GM18517 (cell line): ENCODE measurements at regions not wholly inside any gene's neighbourhood (a gene's known extent, or its start where the extent isn't known, plus 50 kb on each side); places are given as distances from the start of the nearest gene placed in this dataset.

Source experiments
- ATAC-seq: cut with Tn5 transposase; IDR thresholded peaks from one replicate; pipeline ENCODE4 v1.9.1; 2021; ENCODE audit warnings: mild to moderate bottlenecking, moderate library complexity; ENCODE audit not compliant: unreplicated experiment

- ATAC-seq, result no peak
Measured at GRCh38 chr4:4606321-4606720, 64.5 kb upstream of the STX18 start.

DNA sequence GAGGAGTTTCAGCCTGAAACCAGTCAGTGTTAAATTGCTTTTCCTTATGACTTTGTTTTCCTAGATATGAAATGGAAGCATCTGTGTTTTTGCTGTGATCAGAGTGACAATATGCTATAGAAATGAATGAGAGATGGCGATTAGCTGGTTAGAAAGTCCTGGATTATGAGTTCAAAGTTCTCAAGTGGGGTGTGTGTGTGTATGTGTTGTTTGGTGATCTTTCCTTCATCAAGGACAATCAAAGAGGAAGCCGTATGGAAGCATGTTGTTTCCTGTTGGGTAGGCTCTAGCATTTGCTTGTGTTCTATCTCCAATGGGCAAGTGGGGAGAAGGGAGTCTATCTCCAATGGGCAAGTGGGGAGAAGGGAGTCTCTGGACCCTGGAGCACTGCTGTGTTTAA lies 64.0 kb upstream of the STX18 start:
- no peak for ATAC-seq

DNA sequence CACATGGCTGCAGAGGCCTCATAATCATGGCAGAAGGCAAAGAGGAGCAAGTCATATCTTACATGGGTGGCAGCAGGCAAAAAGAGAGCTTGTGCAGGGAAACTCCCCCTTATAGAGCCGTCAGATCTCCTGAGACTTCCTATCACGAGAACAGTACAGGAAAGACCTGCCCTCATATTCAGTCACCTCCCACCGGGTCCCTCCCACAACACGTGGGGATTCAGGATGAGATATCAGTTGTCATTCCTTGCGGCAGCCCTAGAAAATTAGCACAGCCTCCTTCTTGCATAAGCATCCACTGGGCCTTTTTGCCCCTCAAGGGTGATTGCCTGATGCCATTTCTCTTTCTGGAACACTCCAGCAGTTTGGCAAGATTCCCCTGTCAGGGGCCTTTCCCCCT lies 61.7 kb upstream of the STX18 start:
- no peak for ATAC-seq

GRCh38 chr4:4603067-4603466 lies 61.2 kb upstream of the STX18 start:
- ATAC-seq, result no peak

DNA sequence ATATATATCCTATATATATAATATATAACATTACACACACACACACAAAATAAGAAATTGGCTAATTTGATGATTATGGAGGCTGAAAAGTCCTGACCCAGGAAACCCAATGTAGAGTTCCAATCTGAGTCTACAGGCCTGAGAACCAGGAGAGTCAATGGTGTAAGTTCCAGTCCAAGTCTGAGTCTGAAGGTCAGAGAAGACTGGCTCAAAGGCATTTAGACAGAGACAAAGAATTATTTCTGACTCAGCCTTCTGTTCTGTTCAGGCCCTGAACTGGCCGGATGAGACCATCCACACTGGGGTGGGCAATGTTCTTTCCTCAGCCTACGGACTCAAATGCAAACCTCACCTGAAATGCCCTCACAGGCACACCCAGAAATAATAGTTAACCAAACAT lies 60.6 kb upstream of the STX18 start:
- ATAC-seq, result no peak

DNA sequence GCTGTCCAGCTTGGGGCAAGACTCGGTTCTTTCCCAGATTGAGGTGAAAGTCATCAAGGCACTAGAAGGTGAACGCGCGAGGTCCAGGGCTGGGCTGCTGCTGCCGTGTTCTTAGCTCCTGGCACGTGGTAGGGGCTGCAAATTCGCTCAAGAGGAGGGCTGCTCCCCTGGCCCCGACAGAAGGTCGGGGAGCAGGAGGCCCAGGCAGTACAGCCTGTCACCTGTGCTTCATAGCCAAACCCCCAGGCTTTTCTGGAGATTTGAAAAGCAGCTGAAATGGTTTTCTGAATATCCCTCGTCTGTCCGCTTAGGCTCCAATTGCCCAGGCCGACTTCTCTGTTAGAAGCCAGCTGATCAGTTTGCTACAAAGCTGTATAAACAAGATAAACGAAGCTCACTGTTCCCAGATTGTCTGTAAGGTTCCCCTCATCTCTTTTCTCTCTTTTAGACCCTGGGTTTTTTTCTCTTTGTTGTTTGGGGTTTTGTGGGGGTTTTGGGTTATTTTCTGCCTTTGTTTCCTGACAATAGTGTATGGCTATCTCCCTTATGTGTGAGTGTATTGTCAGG lies 60.0 kb upstream of the STX18 start:
- ATAC-seq, result no peak

DNA sequence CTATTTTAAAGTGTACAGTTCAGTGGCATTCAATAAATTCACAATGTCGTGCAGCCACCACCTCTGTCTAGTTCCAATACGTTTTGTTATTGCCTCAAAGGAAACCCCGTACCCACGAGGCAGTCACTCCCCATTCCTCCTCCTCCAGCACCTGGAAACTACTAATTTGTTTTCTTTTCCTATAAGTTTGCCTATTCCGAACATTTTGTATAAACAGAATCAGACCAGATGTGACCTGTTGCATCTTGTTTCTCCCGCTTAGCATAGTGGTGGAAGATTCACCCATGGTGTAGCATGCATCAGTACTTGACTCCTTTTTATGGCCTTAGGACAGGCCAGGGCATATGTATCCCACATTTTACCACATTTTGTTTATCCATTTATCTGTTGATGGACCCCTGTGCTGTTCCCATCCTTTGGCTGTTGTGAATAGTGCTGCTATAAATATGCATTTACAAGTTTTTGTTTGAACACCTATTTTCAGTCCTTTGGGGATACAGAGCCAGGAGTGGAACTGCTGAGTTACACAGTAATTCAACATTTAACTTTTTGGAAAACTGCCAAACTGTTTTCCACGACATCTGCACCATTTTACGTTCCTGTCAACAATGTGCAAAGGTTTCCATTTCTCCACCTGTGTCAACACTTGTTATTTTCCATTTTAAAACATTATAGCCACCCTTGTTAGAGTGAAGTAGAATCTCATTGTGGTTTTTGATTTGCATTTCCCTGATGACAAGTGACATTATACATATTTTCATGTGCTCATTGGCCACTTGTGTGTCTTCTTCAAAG lies 57.8 kb upstream of the STX18 start:
- no peak for ATAC-seq

GRCh38 chr4:4598851-4599411 lies 57.1 kb upstream of the STX18 start:
- no peak for ATAC-seq

DNA sequence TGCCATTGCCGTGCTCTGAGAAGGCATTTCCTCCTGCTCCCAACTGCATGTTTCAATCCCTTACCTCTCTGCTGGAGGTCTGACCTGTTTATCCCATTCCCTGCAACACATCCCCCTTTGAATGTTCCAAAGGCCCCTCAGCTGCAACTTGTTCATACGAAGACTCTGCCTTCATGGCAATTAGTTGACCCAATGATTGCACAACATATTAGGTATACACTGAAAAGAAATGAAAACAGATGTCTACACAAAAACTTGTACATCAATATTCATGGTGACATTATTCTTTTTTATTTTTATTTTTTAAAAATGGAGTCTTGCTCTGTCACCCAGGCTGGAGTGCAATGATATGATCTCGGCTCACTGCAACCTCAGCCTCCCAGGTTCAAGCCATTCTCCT lies 54.9 kb upstream of the STX18 start:
- ATAC-seq, result no peak

GRCh38 chr4:4595252-4595651 lies 53.4 kb upstream of the STX18 start:
- no peak for ATAC-seq

- no peak for ATAC-seq
Measured at GRCh38 chr4:4594285-4594920, 52.6 kb upstream of the STX18 start.

DNA sequence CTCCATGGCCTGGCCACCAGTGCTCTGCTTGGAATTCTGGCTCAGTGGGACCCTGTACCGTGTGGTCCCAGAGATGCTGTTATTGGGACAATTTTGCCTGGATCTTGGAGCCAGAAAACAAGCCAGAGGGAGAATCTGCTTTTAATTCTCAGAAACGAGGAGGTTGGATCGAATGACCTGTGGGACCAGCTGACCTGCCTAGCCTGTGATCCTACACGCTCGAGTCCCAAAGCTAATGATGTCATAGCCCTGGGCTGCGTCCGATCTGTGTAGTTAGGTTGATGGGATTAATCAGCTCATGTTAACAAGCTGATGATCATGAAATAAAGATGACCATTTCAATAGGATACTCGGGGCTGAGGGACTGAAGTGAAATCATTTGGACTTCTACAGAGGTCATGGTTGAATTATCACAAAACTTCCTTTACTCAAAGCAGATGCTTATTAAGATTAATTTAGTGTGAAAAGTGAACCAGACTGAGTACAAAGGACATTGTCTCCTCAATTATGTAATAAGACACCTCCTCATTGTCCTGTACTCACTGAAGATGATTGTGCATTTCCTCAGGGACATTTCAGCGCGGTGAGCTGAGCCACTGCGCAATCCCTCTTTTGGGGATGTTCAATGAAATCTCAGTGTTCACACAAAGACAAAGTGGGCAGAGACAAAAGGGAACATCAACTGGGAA lies 51.9 kb upstream of the STX18 start:
- no peak for ATAC-seq

DNA sequence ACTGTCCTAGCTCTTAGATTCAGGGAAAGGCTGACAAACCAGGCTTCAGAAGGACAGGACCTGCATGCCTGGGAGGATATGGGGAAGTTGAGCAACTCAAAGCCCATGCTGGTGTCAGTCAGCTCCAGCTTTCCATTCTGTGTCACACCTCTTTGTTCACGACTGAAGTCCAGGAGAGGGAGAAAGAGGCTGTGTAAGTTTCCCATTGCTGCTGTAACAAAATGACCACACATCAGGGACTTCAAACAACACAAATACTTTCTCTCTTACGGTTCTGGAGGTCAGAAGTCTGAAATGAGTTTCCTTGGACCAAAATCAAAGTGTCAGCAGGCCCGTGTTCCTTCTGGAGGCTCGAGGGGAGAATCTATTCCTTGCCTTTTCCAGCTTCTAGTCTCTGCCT lies 50.6 kb upstream of the STX18 start:
- ATAC-seq, result no peak
